Stimulated activated naive CD4-positive, alpha-beta T cell treated with Interleukin-2 at 50 U/mL for 16 hours (primary cell): ENCODE measurements at regions not wholly inside any gene's neighbourhood (a gene's known extent, or its start where the extent isn't known, plus 50 kb on each side); places are given as distances from the start of the nearest gene placed in this dataset.
"Not testable (repeated sequence)": the region's sequence is repeated elsewhere in the genome, so short reads cannot be mapped to it uniquely, and the experiment has no call there.

Experiments used
- DNase-seq: peaks from one replicate; lab custom pipeline; 2025; lab: John Stamatoyannopoulos, UW

DNA sequence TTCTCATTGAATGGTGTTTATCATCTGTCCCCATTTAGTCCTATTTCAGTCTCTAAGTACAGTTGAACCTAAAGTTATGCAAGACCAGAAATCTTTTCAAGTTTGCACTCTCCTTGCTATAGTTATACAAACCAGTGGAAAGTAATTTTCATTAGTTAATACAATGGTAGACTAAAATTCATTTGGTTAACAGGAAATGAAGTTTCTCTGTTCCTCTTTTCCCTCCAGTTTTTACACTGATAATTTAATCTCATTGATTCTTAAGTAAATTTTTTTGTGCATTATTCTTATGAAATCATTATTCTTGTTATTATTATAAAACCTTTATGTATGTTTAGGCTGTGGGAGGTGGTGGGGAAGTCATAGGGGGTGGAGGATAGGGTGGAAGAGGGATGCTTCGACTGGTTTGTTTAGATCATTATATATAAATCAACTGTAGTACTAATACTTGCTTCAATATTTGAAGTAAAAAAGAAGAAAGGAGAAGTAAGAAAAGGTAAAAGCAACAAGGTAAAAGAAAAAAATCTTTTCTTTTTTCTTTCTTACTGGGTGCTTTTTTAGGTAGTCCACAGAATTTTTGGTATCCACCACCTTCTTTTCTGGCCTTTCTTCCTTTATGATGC lies 104.1 kb downstream of the GPR85 start:
- DNase-seq, result no peak

- DNase-seq, result no peak
Observed at GRCh38 chr7:112981966-112982365, 104.7 kb downstream of the GPR85 start.

GRCh38 chr7:112979055-112979454 lies 107.6 kb downstream of the GPR85 start:
- not testable (repeated sequence) for DNase-seq

- DNase-seq, result not testable (repeated sequence)
Observed at GRCh38 chr7:112977244-112977955, 109.2 kb downstream of the GPR85 start.

DNA sequence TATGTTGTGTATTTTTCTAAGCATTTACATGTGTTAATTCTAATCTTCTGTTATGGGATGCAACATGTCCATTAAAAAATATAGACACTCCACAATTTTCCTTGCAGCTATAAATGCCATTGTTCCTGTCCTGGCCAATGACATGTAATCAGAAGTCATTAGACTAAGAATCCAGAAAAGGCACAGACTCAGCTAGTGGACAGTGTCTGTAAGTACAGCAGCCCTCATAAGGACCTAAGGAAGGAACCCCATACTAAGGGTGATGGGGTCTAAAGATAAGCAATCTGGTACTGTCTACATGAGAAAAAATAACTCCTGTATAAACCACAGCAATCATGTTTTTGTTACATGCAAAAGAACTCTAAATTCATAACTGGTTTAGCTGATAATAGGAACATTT lies 115.9 kb downstream of the GPR85 start:
- DNase-seq, result no peak

- DNase-seq, result no peak
Observed at GRCh38 chr7:112969946-112970345, 116.7 kb downstream of the GPR85 start.

DNA sequence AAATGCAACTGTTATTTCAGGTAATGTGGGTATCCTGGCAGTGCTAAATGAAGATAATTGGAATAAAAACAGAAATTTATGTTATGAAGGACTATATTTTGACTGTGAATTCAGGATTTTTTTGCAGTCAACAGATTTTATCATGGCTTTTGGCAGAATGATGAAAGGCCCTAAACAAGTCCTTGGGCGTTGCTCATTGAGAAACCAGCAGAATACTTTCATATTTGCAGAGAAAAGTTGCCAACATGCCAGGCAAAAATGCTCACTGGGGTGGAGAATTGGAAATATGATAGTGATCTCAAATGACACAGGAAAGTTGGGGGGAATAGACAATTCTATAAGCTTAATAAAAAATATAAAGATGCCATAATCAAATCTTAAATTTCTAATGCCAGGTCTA lies 121.1 kb downstream of the GPR85 start:
- no peak for DNase-seq

GRCh38 chr7:112963634-112964033 lies 123.0 kb downstream of the GPR85 start:
- DNase-seq, result no peak

GRCh38 chr7:112962815-112963214 lies 123.8 kb downstream of the GPR85 start:
- DNase-seq, result no peak

GRCh38 chr7:112959276-112959675 lies 127.4 kb downstream of the GPR85 start:
- DNase-seq, result no peak

- no peak for DNase-seq
Observed at GRCh38 chr7:112958775-112959174, 127.9 kb downstream of the GPR85 start.

- DNase-seq, result no peak
Observed at GRCh38 chr7:112957901-112958300, 128.7 kb downstream of the GPR85 start.

DNA sequence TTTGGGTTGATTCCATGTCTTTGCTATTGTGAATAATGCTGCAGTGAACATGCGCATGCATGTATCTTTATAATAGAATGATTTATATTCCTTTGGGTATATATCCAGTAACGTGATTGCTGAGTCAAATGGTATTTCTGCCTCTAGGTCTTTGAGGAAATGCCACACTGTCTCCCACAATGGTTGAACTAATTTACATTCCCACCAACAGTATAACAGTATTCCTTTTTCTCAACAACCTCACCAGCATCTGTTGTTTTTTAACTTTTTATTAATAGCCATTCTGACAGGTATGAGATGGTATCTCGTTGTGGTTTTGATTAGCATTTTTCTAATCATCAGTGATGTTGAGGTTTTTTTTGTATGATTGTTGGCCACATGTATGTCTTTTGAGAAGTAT lies 133.6 kb downstream of the GPR85 start:
- not testable (repeated sequence) for DNase-seq

DNA sequence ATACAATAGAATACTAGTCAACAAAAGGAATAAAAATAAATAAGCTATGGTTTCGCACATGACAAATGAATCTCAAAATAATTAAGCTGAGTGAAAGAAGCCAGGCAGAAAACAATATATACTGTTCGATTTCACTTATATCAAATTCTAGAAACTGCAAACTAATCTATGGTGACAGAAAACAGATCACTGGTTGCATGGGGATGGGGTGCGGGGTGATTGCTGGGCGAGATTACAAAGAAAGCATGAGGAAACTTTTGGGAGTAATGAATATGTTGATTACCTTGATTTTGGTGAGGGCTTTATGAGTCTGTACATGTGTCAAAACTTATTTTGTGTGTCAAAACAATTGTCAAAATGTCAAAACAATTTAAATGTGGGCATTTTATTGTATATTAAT lies 135.6 kb downstream of the GPR85 start:
- no peak for DNase-seq

DNA sequence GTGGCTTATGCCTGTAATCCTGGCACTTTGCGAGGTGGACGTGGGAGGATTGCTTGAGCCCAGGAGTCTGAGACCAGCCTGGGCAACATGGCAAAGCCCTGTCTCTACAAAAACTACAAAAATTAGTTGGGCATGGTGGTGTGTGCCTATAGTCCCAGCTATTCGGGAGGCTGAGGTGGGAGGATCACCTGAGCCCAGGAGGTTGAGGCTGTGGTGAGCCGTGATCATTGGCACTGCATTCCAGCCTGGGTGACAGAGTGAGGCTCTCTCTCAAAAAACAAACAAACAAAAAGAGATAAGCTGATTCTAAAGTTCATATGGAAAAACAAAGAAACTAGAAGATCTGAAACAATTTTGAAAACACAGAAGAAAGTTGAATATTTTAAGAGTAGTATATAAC lies 136.9 kb downstream of the GPR85 start:
- DNase-seq, result not testable (repeated sequence)

DNA sequence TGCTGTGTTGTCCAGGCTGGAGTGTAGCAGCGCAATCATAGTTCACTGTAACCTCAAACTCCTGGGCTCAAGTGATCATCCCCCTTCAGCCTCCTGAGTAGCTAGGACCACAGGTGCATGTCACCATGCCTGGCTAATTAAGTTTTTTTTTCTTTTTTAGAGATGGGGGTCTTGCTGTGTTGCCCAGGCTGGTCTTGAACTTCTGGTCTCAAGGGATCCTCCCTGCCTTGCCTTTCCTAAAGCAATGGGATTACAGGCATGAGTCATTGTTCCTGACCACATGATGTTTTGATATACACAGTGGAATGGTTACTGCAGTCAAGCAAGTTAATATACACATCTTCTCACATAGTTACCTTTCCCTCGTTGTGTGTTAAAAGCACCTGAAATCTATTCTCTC lies 140.3 kb downstream of the GPR85 start:
- DNase-seq, result no peak

DNA sequence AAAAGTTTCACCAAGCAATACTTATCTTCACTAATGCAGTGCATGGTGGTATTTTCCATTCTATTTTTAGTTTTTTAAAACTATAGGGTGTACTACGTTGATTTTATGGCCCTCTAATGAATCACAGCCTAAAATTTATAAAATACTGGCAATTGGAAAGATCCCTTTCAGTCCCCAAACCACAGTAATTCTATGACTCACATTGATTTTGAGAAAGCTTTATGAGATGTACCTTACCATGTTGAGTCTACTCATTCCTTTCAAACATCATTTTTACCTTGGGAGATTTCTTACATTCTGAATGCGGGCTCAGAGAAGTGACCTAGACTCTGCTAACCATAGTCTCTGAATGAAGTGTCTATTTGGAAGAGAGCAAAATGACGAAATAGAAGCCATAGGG lies 141.6 kb downstream of the GPR85 start:
- no peak for DNase-seq

DNA sequence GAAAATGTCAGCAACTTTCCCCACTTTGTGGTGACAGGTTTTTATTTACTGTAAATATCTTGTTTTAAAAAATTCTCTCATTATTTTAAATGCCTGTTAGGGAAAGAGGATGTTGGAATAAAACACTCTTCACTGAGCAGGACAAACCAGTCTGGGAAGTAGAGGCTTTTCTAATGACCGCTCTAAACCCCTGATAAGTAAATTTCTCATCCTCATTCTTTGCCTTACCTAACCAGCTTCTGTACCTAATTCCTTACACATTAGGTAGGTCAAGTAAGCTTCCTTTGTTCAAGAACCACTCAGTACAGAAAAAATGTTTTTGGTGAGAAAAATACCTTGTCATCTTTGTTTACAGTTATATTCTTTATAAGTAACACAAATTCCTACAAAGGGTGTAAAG lies 143.6 kb downstream of the GPR85 start:
- no peak for DNase-seq

DNA sequence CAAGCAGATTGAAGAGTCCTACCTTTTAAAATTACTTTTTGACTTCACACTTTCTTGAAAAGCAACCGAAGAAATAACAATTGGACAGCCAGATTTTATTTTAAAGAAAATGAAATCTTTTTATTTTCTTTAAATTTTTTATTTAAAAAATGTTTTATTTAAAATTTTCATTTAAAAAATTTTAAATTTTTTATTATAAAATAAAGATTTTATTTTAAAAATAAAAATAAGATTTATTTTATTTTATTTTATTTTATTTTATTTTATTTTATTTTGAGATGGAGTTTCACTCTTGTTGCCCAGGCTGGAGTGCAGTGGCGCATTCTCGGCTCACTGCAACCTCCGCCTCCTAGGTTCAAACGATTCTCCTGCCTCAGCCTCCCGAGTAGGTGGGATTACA lies 144.5 kb downstream of the GPR85 start:
- not testable (repeated sequence) for DNase-seq

DNA sequence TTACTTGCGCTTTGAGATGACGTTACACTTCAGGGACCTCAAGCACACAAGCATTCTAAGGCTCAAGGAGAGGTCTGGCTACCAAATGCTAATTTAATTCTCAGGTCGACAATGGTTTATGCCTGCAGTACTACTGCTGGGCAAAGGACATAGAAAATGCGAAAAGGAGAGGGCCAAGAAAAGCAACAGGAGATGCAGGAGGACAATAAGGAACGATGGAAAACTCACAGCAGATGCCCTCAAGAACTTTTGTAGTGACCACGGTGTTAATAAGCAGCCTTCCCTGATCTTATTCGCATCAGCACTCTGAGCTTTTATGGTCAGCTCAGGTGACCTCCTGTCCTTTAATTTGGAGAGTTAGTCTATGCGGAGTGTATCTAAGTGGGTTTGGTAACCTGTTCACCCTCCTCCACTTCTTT lies 146.3 kb downstream of the GPR85 start:
- no peak for DNase-seq

DNA sequence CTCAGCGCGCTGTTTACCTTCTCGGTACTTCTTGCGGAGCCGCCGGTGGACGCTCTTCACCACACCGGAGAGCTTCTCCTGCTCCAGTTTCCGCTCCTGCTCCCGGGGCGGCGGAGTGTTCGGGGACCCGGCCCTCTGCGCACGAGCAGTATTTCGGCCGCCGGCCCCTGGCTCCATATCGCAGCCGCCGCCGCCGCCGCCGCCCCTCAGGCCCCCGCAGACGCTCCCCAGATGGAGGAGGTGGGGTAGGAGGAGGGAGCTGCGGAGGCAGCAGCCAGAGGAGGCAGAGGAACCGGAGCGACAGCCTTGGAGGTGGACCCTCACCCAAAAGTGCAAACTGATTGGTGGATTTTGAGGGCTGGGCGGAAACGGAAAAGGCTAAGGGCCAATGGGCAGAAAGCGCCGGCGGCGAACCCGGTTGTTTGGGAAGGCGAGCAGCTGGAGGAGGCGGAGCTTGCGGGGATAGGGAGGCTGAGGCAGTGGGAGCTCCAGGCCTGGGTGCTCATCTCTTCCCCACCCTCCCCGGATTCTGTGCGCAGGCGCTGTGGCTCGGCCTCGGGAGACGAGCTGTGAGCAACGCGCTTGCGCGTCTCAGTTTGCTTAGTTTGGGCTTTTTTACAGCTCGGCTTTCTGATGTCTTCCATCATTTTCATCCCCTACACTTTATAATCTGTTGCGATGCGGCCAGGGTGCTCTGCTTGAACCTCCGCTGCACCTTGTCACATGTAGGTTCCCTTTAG lies 146.9 kb downstream of the GPR85 start:
- peak; percentile 100 for DNase-seq

- peak; percentile 22 for DNase-seq
Observed at GRCh38 chr7:112938863-112939573, 147.6 kb downstream of the GPR85 start.
